Astrocyte (in vitro differentiated cells and primary cell): ENCODE measurements at regions not wholly inside any gene's neighbourhood (a gene's known extent, or its start where the extent isn't known, plus 50 kb on each side); places are given as distances from the start of the nearest gene placed in this dataset.

Source experiments
- EZH2 ChIP-seq: IDR thresholded peaks from 2 replicates; pipeline ENCODE4 v1.6.1; 2012; ENCODE audit warnings: mild to moderate bottlenecking, low read length, inconsistent platforms; ENCODE audit not compliant: insufficient read depth
- TF ChIP-seq, protein P1 (sequence below): IDR thresholded peaks from 2 replicates; pipeline ENCODE4 v1.5.1; 2011; ENCODE audit warnings: low read depth, mild to moderate bottlenecking, inconsistent platforms, low read length, moderate library complexity; ENCODE audit not compliant: insufficient read depth

DNA sequence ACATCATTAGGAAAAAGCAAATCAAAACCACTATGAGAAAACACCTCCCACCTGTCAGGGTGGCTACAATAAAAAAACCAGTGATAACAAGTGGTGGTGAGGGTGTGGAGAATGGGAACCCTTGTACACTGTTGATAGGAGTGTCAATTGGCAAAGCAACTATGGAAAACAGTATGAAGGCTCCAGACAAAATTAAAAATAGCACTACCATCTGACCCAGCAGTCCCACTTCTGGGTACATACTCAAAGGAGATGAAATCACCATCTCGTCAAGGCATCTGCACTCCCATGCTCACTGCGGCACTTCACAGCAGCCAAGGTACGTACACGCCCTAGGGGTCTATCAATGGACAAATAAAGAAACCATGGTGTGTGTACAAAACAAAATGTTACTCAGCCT is 715.1 kb downstream of the UQCRFS1 start:
- TF ChIP-seq, protein P1, sequence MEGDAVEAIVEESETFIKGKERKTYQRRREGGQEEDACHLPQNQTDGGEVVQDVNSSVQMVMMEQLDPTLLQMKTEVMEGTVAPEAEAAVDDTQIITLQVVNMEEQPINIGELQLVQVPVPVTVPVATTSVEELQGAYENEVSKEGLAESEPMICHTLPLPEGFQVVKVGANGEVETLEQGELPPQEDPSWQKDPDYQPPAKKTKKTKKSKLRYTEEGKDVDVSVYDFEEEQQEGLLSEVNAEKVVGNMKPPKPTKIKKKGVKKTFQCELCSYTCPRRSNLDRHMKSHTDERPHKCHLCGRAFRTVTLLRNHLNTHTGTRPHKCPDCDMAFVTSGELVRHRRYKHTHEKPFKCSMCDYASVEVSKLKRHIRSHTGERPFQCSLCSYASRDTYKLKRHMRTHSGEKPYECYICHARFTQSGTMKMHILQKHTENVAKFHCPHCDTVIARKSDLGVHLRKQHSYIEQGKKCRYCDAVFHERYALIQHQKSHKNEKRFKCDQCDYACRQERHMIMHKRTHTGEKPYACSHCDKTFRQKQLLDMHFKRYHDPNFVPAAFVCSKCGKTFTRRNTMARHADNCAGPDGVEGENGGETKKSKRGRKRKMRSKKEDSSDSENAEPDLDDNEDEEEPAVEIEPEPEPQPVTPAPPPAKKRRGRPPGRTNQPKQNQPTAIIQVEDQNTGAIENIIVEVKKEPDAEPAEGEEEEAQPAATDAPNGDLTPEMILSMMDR = no peak
- no peak for TF ChIP-seq EZH2
